NAMALWA (cell line): ENCODE measurements at regions not wholly inside any gene's neighbourhood (a gene's known extent, or its start where the extent isn't known, plus 50 kb on each side); places are given as distances from the start of the nearest gene placed in this dataset.

Source experiments
- DNase-seq: peaks from one replicate; pipeline ENCODE4 v3.0.0-alpha.2; 2015; ENCODE audit warnings: low spot score

DNA sequence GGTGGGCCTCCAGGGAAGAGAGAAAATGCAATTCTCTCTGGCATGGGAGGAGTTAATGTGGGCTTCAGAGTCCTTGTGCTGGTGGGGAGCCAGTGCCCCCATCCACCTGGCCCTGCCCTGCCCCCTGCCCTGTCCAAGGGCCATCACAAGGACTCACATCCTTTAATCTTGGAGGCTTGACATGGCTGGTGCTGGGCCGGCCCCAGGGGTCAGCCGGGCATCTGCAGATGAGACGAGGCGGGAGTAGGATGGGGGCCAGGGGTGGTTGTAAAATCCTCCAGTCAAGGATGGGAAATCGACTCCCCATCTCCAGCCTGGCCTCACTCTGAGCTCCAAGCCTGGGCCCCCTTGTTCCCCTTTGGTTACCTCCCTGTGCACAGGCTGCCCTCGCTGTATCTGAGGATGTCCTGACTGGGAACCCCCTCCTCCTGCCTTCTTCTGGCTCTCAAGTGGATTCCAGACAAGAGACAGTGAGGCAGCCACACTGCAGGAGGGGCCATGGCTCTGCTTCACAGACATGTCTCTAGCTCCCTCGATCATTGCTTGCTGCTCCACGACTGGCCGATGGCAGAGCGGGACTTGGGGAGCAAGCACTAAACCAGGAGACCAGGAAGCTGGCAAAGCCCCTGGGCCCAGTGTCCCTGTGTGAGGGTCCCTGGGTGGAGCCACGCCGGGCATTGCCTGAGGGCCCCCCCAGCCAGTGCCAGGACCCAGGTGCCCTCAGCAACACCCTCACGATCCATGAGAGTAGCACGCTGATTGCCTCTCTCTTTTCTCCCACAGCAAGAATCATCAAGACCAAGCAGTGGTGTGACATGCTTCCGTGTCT lies 1120.5 kb downstream of the BRD1 start:
- DNase-seq = no peak

GRCh38 chr22:48705917-48706605 lies 1121.6 kb downstream of the BRD1 start:
- no peak for DNase-seq

DNA sequence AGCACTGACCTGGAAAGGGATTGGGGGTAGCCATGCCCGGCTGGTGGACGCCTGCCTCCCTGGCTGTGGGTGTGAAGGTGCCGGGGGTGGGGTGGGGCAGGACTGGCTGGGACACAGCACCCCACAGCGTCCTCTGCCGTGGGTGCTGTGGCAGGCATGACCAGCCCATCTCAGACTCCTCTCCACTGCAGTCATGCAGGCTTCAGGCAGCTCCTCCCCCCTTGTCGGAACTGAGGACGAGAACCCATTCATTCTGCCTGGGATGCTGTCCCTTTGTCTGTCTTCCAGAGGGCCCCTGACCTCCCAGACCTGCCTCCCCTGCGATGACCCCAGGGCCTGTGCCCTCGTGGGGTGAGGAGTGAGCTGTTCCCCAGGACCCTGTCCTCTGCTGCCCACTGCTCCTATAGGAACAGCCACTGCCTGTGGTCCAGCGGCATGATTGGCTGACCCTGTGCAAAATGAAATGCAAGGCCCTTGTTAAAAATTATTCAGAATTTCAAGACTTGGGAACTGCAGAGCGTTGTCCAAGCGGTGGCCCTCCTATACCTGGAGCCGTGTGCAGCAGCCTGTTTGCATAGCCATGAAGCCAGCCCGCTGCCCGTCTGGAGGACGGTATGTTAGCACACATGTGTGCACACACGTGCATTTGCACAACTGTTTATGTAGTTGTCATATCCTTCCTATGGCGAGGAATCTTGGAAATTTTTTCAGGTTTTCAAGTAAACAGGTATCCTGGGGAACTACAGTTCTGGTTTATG lies 1122.3 kb downstream of the BRD1 start:
- no peak for DNase-seq

GRCh38 chr22:48704335-48704734 lies 1123.3 kb downstream of the BRD1 start:
- no peak for DNase-seq

- no peak for DNase-seq
Measured at GRCh38 chr22:48703265-48703941, 1124.3 kb downstream of the BRD1 start.

DNA sequence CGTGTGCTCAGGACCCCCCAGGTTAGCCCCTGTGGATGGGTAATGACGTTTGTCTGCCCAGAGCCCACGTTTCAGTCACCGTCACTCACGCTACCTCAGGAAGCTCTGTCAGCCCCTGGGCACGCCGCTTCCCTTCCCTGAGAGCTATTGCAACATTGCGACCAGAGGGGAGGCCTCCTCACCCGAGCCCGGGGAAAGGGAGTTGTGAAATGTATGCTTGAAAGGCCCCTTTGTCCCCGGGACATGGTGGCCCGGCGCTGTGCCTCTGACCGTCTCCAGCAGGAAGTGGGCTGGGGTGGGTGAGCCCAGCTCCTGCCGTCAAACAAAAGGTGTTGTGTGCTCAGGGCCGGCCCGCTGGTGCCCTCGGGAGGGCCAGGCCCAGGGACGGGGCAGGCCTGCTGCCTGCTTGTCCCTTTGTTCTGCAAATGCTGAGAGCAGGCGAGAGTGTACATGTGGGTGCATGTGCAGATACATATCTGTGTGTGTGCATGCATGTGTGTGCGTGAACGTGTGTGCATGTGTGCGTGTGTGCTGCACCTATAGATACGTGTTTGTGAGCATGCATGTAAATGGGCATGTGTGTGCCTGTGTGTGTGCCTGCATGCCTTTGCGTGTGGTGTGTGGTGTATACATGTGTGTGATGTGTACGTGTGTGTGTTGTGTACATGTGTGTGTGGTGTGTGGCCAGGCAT lies 1125.0 kb downstream of the BRD1 start:
- DNase-seq = no peak

DNA sequence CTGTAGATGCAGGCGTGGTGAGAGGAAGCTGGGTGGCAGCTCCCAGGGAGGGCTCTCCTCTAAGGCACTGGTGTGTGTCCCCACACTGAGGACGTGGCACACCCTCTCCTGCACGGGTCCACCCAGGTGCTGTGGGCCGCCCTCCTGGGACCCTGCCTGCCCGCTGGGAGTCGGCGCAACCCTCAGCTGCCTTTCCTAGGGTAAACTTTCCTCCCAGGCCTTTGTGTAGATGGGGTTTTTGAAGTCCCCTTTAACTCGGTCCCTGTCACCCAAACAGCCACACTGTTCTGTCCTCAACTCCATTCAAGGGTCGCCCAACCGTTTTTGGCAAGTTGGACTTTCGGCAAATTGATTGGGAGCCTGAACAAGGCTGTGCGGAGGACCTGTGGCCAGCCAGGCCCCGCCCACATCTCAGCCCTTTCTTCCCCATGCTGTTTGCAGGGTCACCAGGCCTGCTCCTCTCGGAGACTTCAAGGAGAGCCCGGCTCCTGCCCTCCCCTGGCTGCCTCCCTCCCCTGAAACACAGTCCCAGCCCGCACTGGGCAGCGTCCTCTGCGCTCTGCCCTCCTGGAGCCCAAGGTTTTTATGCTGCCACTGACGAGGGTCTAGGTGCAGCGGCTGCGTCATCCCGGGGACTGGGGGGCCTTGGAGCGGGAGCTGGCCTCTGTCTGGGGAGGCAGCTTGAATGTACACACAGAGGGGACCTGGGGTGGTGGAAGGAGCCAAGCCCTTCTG lies 1126.2 kb downstream of the BRD1 start:
- no peak for DNase-seq

- DNase-seq = no peak
Measured at GRCh38 chr22:48700566-48701295, 1126.9 kb downstream of the BRD1 start.

DNA sequence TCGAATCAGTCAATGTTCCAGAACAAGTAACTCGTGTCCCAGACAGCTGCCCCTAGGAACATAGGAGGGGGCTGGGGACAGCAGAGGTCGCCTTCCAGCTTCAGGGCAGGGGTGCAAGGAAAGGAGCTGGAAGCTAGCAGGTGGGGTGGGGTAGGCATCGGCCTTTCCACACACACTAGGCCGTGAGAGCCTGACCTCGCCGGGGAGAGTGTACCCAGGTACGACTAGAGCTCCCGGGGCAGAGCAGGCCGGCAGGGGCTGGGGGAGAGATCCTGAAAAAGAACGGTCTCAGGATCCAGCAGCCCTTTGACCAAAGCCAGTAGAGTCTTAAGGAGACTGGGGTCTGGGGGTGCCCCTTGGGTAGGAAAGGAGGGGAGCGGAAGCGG lies 1127.5 kb downstream of the BRD1 start:
- DNase-seq = no peak

- no peak for DNase-seq
Measured at GRCh38 chr22:48699511-48699910, 1128.2 kb downstream of the BRD1 start.

- no peak for DNase-seq
Measured at GRCh38 chr22:48698618-48699017, 1129.1 kb downstream of the BRD1 start.

DNA sequence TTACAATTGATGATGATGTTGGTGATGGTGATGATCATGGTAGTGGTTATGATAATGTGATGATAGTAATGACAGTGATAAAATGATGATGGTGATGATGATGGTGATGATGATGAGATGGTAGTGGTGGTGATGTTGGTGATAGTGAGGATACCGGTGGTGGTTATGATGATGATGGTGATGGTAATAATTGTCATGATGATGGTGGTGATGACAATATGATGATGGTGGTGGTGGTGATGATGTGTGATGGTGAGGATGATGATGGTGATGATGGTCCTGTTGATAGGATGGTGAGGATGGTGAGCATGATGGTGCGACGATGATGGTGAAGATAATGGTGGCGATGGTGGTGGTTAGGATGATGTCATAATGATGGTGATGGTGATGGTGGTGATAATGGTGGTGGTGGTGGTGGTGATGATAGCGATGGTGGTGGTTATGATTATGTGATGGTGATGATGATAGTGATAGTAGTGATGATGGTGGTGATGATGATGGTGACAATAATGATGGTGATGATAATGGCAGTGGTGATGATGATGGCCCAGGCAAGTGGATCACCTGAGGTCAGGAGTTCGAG lies 1129.9 kb downstream of the BRD1 start:
- no peak for DNase-seq

DNA sequence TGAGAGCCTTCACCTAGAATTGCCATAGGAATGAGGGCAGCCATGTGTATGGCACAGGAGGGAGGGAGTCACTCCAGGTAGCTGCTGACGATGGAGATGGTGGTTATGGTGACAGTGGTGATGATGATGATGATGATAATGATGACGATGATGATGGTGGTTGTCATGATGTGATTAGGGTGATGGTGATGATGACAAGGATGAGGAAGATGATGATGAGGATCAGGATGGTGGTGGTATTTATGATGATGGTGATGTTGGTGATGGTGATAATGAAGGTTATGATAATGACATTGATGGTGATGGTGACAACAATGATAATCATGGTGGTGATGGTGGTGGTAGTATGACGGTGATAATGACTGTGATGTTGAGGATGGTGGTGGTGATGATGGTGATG lies 1130.5 kb downstream of the BRD1 start:
- DNase-seq = no peak

DNA sequence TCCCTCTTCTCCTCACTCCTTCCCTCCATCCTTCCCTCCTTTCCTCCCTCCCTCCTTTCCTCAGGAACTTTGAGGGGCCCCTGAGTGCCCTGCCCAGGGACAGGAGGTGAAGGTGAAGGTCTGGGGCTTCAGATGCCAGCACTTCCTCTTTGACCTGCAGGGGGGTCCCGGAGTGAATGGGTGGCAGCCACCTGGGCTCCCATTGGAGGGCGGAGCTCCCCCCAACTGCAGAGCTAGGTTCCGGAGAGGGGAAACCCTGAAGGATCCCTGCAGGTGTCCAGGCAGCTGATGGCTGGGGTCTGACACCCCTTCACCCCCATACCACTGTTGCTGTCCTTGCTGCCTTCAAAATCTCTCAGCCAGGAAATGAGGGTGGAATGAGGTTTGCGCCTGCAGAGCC lies 1131.3 kb downstream of the BRD1 start:
- no peak for DNase-seq

DNA sequence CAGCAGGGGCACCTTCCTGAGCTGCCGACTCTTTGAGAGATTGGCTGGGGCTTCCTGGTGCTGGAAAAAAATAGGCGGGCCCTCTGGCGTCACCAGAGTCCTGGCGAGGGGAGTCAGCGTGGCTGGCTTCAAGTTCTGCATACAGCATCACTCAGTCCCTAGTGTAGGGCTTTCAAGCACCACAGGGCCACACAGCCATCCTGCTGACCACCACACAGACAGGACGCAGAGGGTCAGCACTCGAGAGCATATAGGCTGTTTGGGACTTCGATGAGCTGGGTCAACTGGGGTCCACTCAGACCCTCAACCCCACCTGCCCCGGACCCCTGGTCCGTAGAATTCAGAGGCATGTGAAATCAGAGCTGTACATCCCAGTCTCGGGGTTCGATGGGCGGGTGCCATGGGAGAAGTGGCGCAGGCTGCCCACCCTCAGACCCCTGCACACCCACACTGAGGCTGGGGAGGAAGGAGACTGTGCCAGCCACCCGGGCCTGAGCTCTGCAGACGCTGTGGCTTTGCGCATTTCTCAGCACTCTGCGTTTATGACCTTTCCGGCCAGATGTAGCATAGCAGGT lies 1131.9 kb downstream of the BRD1 start:
- DNase-seq = no peak

GRCh38 chr22:48695251-48695650 lies 1132.4 kb downstream of the BRD1 start:
- no peak for DNase-seq

DNA sequence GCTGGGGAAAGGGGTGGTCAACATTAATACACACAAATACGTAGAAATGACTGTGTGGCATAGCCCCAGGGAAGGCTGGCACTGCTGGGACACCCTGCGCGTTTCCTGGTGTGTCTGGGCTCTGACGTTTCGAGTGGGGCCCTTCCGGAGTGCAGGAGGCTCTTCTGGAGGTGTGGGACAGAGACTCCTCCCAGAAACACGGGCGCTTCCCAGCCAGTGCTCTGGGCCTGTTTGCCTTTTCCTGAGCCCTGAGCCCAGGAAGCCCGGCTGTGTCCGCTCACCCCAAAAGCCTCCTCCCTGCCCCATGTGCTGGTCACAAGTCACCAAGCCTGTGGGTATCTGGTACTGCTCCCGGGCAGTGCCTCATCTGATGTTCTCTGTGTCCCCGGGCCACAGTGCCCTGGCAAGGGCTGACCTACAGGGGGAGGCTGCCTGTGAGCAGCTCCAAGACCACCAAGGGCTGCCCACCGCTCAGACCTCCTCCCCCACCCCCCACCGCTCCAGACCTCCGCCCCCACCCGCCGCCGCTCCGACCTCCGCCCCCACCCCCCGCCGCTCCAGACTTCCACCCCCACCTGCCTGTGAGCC lies 1133.3 kb downstream of the BRD1 start:
- DNase-seq = no peak

- no peak for DNase-seq
Measured at GRCh38 chr22:48693377-48694135, 1134.1 kb downstream of the BRD1 start.
